ENCODE measurements at regions not wholly inside any gene's neighbourhood (a gene's known extent, or its start where the extent isn't known, plus 50 kb on each side); places are given as distances from the start of the nearest gene placed in this dataset.

GRCh38 chr2:16869711-16870110, 204.1 kb upstream of the CYRIA start:
- no peak for DNase-seq

GRCh38 chr2:16862471-16862870, 196.8 kb upstream of the CYRIA start:
- no peak for DNase-seq

GRCh38 chr2:16861530-16861929, 195.9 kb upstream of the CYRIA start:
- DNase-seq = no peak

GRCh38 chr2:16861111-16861510, 195.5 kb upstream of the CYRIA start:
- DNase-seq = no peak

GRCh38 chr2:16860627-16861026, 195.0 kb upstream of the CYRIA start:
- DNase-seq = no peak

GRCh38 chr2:16855183-16855582, 189.5 kb upstream of the CYRIA start:
- no peak for DNase-seq

- DNase-seq = no peak
Measured at GRCh38 chr2:16853088-16853487, 187.5 kb upstream of the CYRIA start.

- no peak for DNase-seq
Measured at GRCh38 chr2:16852651-16853050, 187.0 kb upstream of the CYRIA start.

GRCh38 chr2:16851126-16851525, 185.5 kb upstream of the CYRIA start:
- DNase-seq = no peak

GRCh38 chr2:16840496-16841172, 175.0 kb upstream of the CYRIA start:
- no peak for DNase-seq

- no peak for DNase-seq
Measured at GRCh38 chr2:16832910-16833309, 167.3 kb upstream of the CYRIA start.

- no peak for DNase-seq
Measured at GRCh38 chr2:16828828-16829160, 163.2 kb upstream of the CYRIA start.

GRCh38 chr2:16828044-16828827, 162.6 kb upstream of the CYRIA start:
- DNase-seq = no peak

GRCh38 chr2:16824472-16824871, 158.8 kb upstream of the CYRIA start:
- no peak for DNase-seq

- no peak for DNase-seq
Measured at GRCh38 chr2:16821692-16822091, 156.1 kb upstream of the CYRIA start.

- DNase-seq = no peak
Measured at GRCh38 chr2:16818203-16818556, 152.5 kb upstream of the CYRIA start.

- DNase-seq = no peak
Measured at GRCh38 chr2:16817305-16818202, 151.9 kb upstream of the CYRIA start.

- DNase-seq = no peak
Measured at GRCh38 chr2:16816522-16816921, 150.9 kb upstream of the CYRIA start.

GRCh38 chr2:16816016-16816415, 150.4 kb upstream of the CYRIA start:
- DNase-seq = no peak

- no peak for DNase-seq
Measured at GRCh38 chr2:16813593-16813992, 148.0 kb upstream of the CYRIA start.

- DNase-seq = no peak
Measured at GRCh38 chr2:16798472-16798871, 132.8 kb upstream of the CYRIA start.

GRCh38 chr2:16791496-16791895, 125.9 kb upstream of the CYRIA start:
- DNase-seq = no peak

- DNase-seq = no peak
Measured at GRCh38 chr2:16785149-16785548, 119.5 kb upstream of the CYRIA start.

GRCh38 chr2:16784652-16785051, 119.0 kb upstream of the CYRIA start:
- no peak for DNase-seq
